Pons (tissue), 1 donor: ENCODE measurements at regions not wholly inside any gene's neighbourhood (a gene's known extent, or its start where the extent isn't known, plus 50 kb on each side); places are given as distances from the start of the nearest gene placed in this dataset.

Experiments used
- DNase-seq: peaks from one replicate; pipeline ENCODE4 v3.0.0-alpha.2; 2016; ENCODE audit warnings: low spot score

- no peak for DNase-seq
Observed at GRCh38 chr5:168015506-168015905, 275.9 kb upstream of the WWC1 start.

GRCh38 chr5:168017313-168017712 lies 274.1 kb upstream of the WWC1 start:
- no peak for DNase-seq

GRCh38 chr5:168019143-168019542 lies 272.3 kb upstream of the WWC1 start:
- no peak for DNase-seq

- peak; percentile 17 for DNase-seq
Observed at GRCh38 chr5:168020542-168021294, 270.7 kb upstream of the WWC1 start.

- peak; percentile 17 for DNase-seq
Observed at GRCh38 chr5:168022446-168023169, 268.8 kb upstream of the WWC1 start.

- DNase-seq: peak; percentile 83
Observed at GRCh38 chr5:168023191-168023590, 268.3 kb upstream of the WWC1 start.

GRCh38 chr5:168024306-168024705 lies 267.1 kb upstream of the WWC1 start:
- DNase-seq: no peak

GRCh38 chr5:168027007-168027406 lies 264.4 kb upstream of the WWC1 start:
- no peak for DNase-seq

GRCh38 chr5:168030912-168031311 lies 260.5 kb upstream of the WWC1 start:
- no peak for DNase-seq

- no peak for DNase-seq
Observed at GRCh38 chr5:168031614-168032013, 259.8 kb upstream of the WWC1 start.

- no peak for DNase-seq
Observed at GRCh38 chr5:168039039-168039438, 252.4 kb upstream of the WWC1 start.

- DNase-seq: no peak
Observed at GRCh38 chr5:168039566-168040248, 251.7 kb upstream of the WWC1 start.

GRCh38 chr5:168041583-168041982 lies 249.9 kb upstream of the WWC1 start:
- no peak for DNase-seq

GRCh38 chr5:168042284-168043068 lies 249.0 kb upstream of the WWC1 start:
- DNase-seq: no peak

GRCh38 chr5:168046163-168046562 lies 245.3 kb upstream of the WWC1 start:
- DNase-seq: no peak

GRCh38 chr5:168047043-168047668 lies 244.3 kb upstream of the WWC1 start:
- peak; percentile 82 for DNase-seq

- DNase-seq: peak; percentile 5
Observed at GRCh38 chr5:168047669-168048111, 243.8 kb upstream of the WWC1 start.

- no peak for DNase-seq
Observed at GRCh38 chr5:168048486-168048885, 243.0 kb upstream of the WWC1 start.

GRCh38 chr5:168052686-168053085 lies 238.8 kb upstream of the WWC1 start:
- DNase-seq: no peak

- DNase-seq: no peak
Observed at GRCh38 chr5:168054091-168054490, 237.4 kb upstream of the WWC1 start.

GRCh38 chr5:168055141-168055683 lies 236.2 kb upstream of the WWC1 start:
- DNase-seq: no peak
